ENCODE measurements at regions not wholly inside any gene's neighbourhood (a gene's known extent, or its start where the extent isn't known, plus 50 kb on each side); places are given as distances from the start of the nearest gene placed in this dataset.

DNA sequence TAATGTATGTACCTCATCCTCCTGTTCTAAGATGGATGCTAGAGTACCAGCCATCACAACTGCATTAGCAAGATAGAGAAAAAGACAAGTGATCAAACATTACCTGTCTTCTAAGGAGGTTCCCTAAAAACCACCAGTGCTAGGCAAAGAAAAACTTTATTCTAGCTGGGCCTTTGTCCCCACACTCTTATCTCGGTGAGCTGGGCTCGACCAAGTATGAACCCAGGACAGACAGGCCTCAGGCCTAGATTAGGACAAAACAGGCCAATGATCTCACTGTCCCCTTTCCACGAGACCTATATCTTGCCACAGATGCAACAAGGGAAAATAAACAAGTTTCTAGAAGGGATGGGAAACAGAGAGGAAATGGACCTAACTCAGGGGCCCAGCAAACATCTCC lies 127.6 kb upstream of the PKDCC start:
- TF ChIP-seq, protein P1, sequence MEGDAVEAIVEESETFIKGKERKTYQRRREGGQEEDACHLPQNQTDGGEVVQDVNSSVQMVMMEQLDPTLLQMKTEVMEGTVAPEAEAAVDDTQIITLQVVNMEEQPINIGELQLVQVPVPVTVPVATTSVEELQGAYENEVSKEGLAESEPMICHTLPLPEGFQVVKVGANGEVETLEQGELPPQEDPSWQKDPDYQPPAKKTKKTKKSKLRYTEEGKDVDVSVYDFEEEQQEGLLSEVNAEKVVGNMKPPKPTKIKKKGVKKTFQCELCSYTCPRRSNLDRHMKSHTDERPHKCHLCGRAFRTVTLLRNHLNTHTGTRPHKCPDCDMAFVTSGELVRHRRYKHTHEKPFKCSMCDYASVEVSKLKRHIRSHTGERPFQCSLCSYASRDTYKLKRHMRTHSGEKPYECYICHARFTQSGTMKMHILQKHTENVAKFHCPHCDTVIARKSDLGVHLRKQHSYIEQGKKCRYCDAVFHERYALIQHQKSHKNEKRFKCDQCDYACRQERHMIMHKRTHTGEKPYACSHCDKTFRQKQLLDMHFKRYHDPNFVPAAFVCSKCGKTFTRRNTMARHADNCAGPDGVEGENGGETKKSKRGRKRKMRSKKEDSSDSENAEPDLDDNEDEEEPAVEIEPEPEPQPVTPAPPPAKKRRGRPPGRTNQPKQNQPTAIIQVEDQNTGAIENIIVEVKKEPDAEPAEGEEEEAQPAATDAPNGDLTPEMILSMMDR (IDR thresholded peaks at IDR 0.05 in 2 of 3, conservative IDR thresholded peaks at IDR 0.05 in 1 of 3; ENCODE audit: control insufficient read depth in 2 of 3, extremely low read depth in 1 of 3, insufficient read depth in 1 of 3, low read depth in 3 of 3, low read length in 3 of 3), result no peak
- TF ChIP-seq PML (IDR thresholded peaks at IDR 0.05; ENCODE audit: low read length), result no peak
- TF ChIP-seq, protein P2, sequence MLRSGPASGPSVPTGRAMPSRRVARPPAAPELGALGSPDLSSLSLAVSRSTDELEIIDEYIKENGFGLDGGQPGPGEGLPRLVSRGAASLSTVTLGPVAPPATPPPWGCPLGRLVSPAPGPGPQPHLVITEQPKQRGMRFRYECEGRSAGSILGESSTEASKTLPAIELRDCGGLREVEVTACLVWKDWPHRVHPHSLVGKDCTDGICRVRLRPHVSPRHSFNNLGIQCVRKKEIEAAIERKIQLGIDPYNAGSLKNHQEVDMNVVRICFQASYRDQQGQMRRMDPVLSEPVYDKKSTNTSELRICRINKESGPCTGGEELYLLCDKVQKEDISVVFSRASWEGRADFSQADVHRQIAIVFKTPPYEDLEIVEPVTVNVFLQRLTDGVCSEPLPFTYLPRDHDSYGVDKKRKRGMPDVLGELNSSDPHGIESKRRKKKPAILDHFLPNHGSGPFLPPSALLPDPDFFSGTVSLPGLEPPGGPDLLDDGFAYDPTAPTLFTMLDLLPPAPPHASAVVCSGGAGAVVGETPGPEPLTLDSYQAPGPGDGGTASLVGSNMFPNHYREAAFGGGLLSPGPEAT (IDR thresholded peaks at IDR 0.05; ENCODE audit: low read depth), result no peak
- no peak for TF ChIP-seq SIN3A (IDR thresholded peaks at IDR 0.05; ENCODE audit: low read depth, low read length)
- TF ChIP-seq RAD51 (IDR thresholded peaks at IDR 0.05), result no peak
- TF ChIP-seq, protein P3, sequence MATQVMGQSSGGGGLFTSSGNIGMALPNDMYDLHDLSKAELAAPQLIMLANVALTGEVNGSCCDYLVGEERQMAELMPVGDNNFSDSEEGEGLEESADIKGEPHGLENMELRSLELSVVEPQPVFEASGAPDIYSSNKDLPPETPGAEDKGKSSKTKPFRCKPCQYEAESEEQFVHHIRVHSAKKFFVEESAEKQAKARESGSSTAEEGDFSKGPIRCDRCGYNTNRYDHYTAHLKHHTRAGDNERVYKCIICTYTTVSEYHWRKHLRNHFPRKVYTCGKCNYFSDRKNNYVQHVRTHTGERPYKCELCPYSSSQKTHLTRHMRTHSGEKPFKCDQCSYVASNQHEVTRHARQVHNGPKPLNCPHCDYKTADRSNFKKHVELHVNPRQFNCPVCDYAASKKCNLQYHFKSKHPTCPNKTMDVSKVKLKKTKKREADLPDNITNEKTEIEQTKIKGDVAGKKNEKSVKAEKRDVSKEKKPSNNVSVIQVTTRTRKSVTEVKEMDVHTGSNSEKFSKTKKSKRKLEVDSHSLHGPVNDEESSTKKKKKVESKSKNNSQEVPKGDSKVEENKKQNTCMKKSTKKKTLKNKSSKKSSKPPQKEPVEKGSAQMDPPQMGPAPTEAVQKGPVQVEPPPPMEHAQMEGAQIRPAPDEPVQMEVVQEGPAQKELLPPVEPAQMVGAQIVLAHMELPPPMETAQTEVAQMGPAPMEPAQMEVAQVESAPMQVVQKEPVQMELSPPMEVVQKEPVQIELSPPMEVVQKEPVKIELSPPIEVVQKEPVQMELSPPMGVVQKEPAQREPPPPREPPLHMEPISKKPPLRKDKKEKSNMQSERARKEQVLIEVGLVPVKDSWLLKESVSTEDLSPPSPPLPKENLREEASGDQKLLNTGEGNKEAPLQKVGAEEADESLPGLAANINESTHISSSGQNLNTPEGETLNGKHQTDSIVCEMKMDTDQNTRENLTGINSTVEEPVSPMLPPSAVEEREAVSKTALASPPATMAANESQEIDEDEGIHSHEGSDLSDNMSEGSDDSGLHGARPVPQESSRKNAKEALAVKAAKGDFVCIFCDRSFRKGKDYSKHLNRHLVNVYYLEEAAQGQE (IDR thresholded peaks at IDR 0.05; ENCODE audit: low read depth, low read length), result no peak
- TF ChIP-seq, protein P4, sequence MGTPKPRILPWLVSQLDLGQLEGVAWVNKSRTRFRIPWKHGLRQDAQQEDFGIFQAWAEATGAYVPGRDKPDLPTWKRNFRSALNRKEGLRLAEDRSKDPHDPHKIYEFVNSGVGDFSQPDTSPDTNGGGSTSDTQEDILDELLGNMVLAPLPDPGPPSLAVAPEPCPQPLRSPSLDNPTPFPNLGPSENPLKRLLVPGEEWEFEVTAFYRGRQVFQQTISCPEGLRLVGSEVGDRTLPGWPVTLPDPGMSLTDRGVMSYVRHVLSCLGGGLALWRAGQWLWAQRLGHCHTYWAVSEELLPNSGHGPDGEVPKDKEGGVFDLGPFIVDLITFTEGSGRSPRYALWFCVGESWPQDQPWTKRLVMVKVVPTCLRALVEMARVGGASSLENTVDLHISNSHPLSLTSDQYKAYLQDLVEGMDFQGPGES (IDR thresholded peaks at IDR 0.05), result no peak
- TF ChIP-seq, protein P5, sequence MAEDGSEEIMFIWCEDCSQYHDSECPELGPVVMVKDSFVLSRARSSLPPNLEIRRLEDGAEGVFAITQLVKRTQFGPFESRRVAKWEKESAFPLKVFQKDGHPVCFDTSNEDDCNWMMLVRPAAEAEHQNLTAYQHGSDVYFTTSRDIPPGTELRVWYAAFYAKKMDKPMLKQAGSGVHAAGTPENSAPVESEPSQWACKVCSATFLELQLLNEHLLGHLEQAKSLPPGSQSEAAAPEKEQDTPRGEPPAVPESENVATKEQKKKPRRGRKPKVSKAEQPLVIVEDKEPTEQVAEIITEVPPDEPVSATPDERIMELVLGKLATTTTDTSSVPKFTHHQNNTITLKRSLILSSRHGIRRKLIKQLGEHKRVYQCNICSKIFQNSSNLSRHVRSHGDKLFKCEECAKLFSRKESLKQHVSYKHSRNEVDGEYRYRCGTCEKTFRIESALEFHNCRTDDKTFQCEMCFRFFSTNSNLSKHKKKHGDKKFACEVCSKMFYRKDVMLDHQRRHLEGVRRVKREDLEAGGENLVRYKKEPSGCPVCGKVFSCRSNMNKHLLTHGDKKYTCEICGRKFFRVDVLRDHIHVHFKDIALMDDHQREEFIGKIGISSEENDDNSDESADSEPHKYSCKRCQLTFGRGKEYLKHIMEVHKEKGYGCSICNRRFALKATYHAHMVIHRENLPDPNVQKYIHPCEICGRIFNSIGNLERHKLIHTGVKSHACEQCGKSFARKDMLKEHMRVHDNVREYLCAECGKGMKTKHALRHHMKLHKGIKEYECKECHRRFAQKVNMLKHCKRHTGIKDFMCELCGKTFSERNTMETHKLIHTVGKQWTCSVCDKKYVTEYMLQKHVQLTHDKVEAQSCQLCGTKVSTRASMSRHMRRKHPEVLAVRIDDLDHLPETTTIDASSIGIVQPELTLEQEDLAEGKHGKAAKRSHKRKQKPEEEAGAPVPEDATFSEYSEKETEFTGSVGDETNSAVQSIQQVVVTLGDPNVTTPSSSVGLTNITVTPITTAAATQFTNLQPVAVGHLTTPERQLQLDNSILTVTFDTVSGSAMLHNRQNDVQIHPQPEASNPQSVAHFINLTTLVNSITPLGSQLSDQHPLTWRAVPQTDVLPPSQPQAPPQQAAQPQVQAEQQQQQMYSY (CRISPR knock-in tag; IDR thresholded peaks at IDR 0.05), result no peak
- no peak for TF ChIP-seq NRF1 (conservative IDR thresholded peaks at IDR 0.05; ENCODE audit: low read depth, low read length)
- TF ChIP-seq POLR2A (IDR thresholded peaks at IDR 0.05; ENCODE audit: low read depth, low read length), result no peak
- TF ChIP-seq MXI1 (IDR thresholded peaks at IDR 0.05; ENCODE audit: low read depth, low read length), result no peak

All from GM12878 (cell line).